Duodenal mucosa (tissue), 2 donors: ENCODE measurements at regions not wholly inside any gene's neighbourhood (a gene's known extent, or its start where the extent isn't known, plus 50 kb on each side); places are given as distances from the start of the nearest gene placed in this dataset.

ENCODE experiments used
- H3K27ac ChIP-seq: one replicate; pipeline ENCODE4 v1.7.0; 2013; ENCODE audit warnings: low read depth, low read length
- H3K27me3 ChIP-seq, 2 donors: one replicate each; pipeline ENCODE4 v1.7.0; 2013; ENCODE audit warnings: low read length in 2 of 2, control low read depth in 1 of 2; ENCODE audit not compliant: insufficient read depth in 2 of 2, control insufficient read depth in 1 of 2
- H3K36me3 ChIP-seq, 2 donors: one replicate each; pipeline ENCODE4 v1.7.0; 2013; ENCODE audit warnings: low read length in 2 of 2, control low read depth in 1 of 2; ENCODE audit not compliant: insufficient read depth in 2 of 2, control insufficient read depth in 1 of 2
- H3K4me1 ChIP-seq, 2 donors: one replicate each; pipeline ENCODE4 v1.7.0; 2013; ENCODE audit warnings: low read length in 2 of 2, control low read depth in 1 of 2; ENCODE audit not compliant: insufficient read depth in 2 of 2, control insufficient read depth in 1 of 2
- H3K4me3 ChIP-seq, 2 donors: one replicate each; pipeline ENCODE4 v1.7.0; 2013; ENCODE audit warnings: low read length in 2 of 2, low read depth in 1 of 2
- H3K9ac ChIP-seq, 2 donors: one replicate each; pipeline ENCODE4 v1.7.0; 2013; ENCODE audit warnings: low read length in 2 of 2, low read depth in 1 of 2
- H3K9me3 ChIP-seq, 2 donors: one replicate each; pipeline ENCODE4 v1.7.0; 2013; ENCODE audit warnings: low read length in 2 of 2, control low read depth in 1 of 2; ENCODE audit not compliant: control insufficient read depth in 1 of 2

- H3K4me1 ChIP-seq: peaks cover 3 to 10% of the 10 kb centered on the region in 2 donors
- no peak overlapping the region for H3K4me3 ChIP-seq
- no peaks in the 10 kb centered on the region for H3K9me3 ChIP-seq
- H3K27me3 ChIP-seq: no peaks in the 10 kb centered on the region
- H3K27ac ChIP-seq: no peak overlapping the region
- H3K9ac ChIP-seq: no peak overlapping the region
- H3K36me3 ChIP-seq: no peaks in the 10 kb centered on the region
Measured at GRCh38 chrX:38900719-38901118, 99.5 kb downstream of the MID1IP1 start.

GRCh38 chrX:38902972-38903492 is 101.8 kb downstream of the MID1IP1 start:
- Histone ChIP-seq H3K27me3 (no peaks in the 10 kb centered on the region), H3K4me1 (no peaks in the 10 kb centered on the region), H3K9ac (no peak overlapping the region), H3K27ac (no peak overlapping the region), H3K9me3 (no peaks in the 10 kb centered on the region), H3K4me3 (no peak overlapping the region), H3K36me3 (no peaks in the 10 kb centered on the region)

- no peak overlapping the region for H3K9ac ChIP-seq
- no peaks in the 10 kb centered on the region for H3K9me3 ChIP-seq
- H3K4me1 ChIP-seq: no peaks in the 10 kb centered on the region
- H3K4me3 ChIP-seq: no peak overlapping the region
- H3K36me3 ChIP-seq: no peaks in the 10 kb centered on the region
- H3K27me3 ChIP-seq: no peaks in the 10 kb centered on the region
- no peak overlapping the region for H3K27ac ChIP-seq
Measured at GRCh38 chrX:38916801-38917200, 115.5 kb downstream of the MID1IP1 start.

GRCh38 chrX:38917954-38918353 is 116.7 kb downstream of the MID1IP1 start:
- Histone ChIP-seq H3K9me3 (no peaks in the 10 kb centered on the region), H3K4me1 (no peaks in the 10 kb centered on the region), H3K27ac (no peak overlapping the region), H3K9ac (no peak overlapping the region), H3K27me3 (no peaks in the 10 kb centered on the region), H3K4me3 (no peak overlapping the region), H3K36me3 (no peaks in the 10 kb centered on the region)

- no peaks in the 10 kb centered on the region for H3K4me1 ChIP-seq
- no peaks in the 10 kb centered on the region for H3K27me3 ChIP-seq
- no peaks in the 10 kb centered on the region for H3K36me3 ChIP-seq
- H3K27ac ChIP-seq: no peak overlapping the region
- no peak overlapping the region for H3K4me3 ChIP-seq
- no peak overlapping the region for H3K9ac ChIP-seq
- no peaks in the 10 kb centered on the region for H3K9me3 ChIP-seq
Measured at GRCh38 chrX:38919202-38919601, 117.9 kb downstream of the MID1IP1 start.

GRCh38 chrX:38919853-38920528 is 118.7 kb downstream of the MID1IP1 start:
- Histone ChIP-seq H3K27me3 (no peaks in the 10 kb centered on the region), H3K27ac (no peak overlapping the region), H3K4me1 (no peaks in the 10 kb centered on the region), H3K4me3 (no peak overlapping the region), H3K9me3 (no peaks in the 10 kb centered on the region), H3K36me3 (no peaks in the 10 kb centered on the region), H3K9ac (no peak overlapping the region)

GRCh38 chrX:38923451-38923969 is 122.3 kb downstream of the MID1IP1 start:
- H3K27me3 ChIP-seq: no peaks in the 10 kb centered on the region
- no peak overlapping the region for H3K4me3 ChIP-seq
- no peak overlapping the region for H3K27ac ChIP-seq
- no peaks in the 10 kb centered on the region for H3K9me3 ChIP-seq
- H3K36me3 ChIP-seq: no peaks in the 10 kb centered on the region
- no peak overlapping the region for H3K9ac ChIP-seq
- H3K4me1 ChIP-seq: no peaks in the 10 kb centered on the region

- H3K9ac ChIP-seq: no peak overlapping the region
- no peaks in the 10 kb centered on the region for H3K4me1 ChIP-seq
- H3K27ac ChIP-seq: no peak overlapping the region
- H3K27me3 ChIP-seq: no peaks in the 10 kb centered on the region
- H3K36me3 ChIP-seq: no peaks in the 10 kb centered on the region
- H3K4me3 ChIP-seq: no peak overlapping the region
- H3K9me3 ChIP-seq: no peaks in the 10 kb centered on the region
Measured at GRCh38 chrX:38927592-38927991, 126.3 kb downstream of the MID1IP1 start.

GRCh38 chrX:38929966-38930421 is 128.7 kb downstream of the MID1IP1 start:
- Histone ChIP-seq H3K4me3 (no peak overlapping the region), H3K36me3 (no peaks in the 10 kb centered on the region), H3K9ac (no peak overlapping the region), H3K27me3 (no peaks in the 10 kb centered on the region), H3K4me1 (no peaks in the 10 kb centered on the region), H3K9me3 (no peaks in the 10 kb centered on the region), H3K27ac (no peak overlapping the region)

GRCh38 chrX:38930474-38930873 is 129.2 kb downstream of the MID1IP1 start:
- Histone ChIP-seq H3K4me3 (no peak overlapping the region), H3K9me3 (no peaks in the 10 kb centered on the region), H3K27me3 (no peaks in the 10 kb centered on the region), H3K27ac (no peak overlapping the region), H3K9ac (no peak overlapping the region), H3K36me3 (no peaks in the 10 kb centered on the region), H3K4me1 (no peaks in the 10 kb centered on the region)
